ENCODE measurements at regions not wholly inside any gene's neighbourhood (a gene's known extent, or its start where the extent isn't known, plus 50 kb on each side); places are given as distances from the start of the nearest gene placed in this dataset.
"Not testable (repeated sequence)": the region's sequence is repeated elsewhere in the genome, so short reads cannot be mapped to it uniquely, and the experiment has no call there.

- peak in 1 of 2 donors; percentile 47 for DNase-seq (ENCODE audit: extremely low spot score in 2 of 2)
These were observed 72.7 kb upstream of the RTL6 start for GRCh38 chr22:44570476-44571445.

GRCh38 chr22:44569561-44569991, 71.5 kb upstream of the RTL6 start:
- Histone ChIP-seq H3K27me3 (no peaks in the 10 kb centered on the region), H3K9me3 (no peaks in the 10 kb centered on the region), H3K4me1 (peaks cover 6% of the 10 kb centered on the region), H3K27ac (no peak overlapping the region), H3K36me3 (no peaks in the 10 kb centered on the region), H3K4me3 (no peak overlapping the region)
- intact Hi-C loops (cut with DNase I) = no loop called here
- DNase-seq (ENCODE audit: extremely low spot score in 2 of 2) = peak in 1 of 2 donors; percentile 74
- no peak for TF ChIP-seq CTCF (IDR thresholded peaks at IDR 0.05)
- no peak for TF ChIP-seq POLR2AphosphoS5 (IDR thresholded peaks at IDR 0.05; ENCODE audit: insufficient read depth in 1 of 2, low read depth in 1 of 2)
- TF ChIP-seq POLR2A (IDR thresholded peaks at IDR 0.05) = no peak

More at GRCh38 chr22:44570476-44571445, 72.7 kb upstream of the RTL6 start:
- intact Hi-C loops (cut with DNase I) = no loop called here
- Histone ChIP-seq H3K36me3 (no peaks in the 10 kb centered on the region), H3K27ac (no peak overlapping the region), H3K4me1 (peaks cover 14% of the 10 kb centered on the region), H3K9me3 (no peaks in the 10 kb centered on the region), H3K4me3 (no peak overlapping the region), H3K27me3 (no peaks in the 10 kb centered on the region)
- TF ChIP-seq CTCF (IDR thresholded peaks at IDR 0.05) (no peak), POLR2A (IDR thresholded peaks at IDR 0.05) (no peak), POLR2AphosphoS5 (IDR thresholded peaks at IDR 0.05; ENCODE audit: insufficient read depth in 1 of 2, low read depth in 1 of 2) (no peak)

- intact Hi-C loops (cut with DNase I) = no loop called here
- Histone ChIP-seq H3K27ac (no peak overlapping the region), H3K4me3 (no peak overlapping the region), H3K27me3 (no peaks in the 10 kb centered on the region), H3K36me3 (no peaks in the 10 kb centered on the region), H3K9me3 (no peaks in the 10 kb centered on the region), H3K4me1 (no peaks in the 10 kb centered on the region)
- no peak for DNase-seq (ENCODE audit: extremely low spot score in 2 of 2)
- TF ChIP-seq POLR2A (IDR thresholded peaks at IDR 0.05) = no peak
- peak; percentile 9 to 43 (median 36) for TF ChIP-seq CTCF (IDR thresholded peaks at IDR 0.05)
These were observed 69.9 kb upstream of the RTL6 start for GRCh38 chr22:44567846-44568493.

- H3K9me3 ChIP-seq; H3K36me3 ChIP-seq; H3K4me3 ChIP-seq; intact Hi-C loops (cut with DNase I); H3K4me1 ChIP-seq; H3K27me3 ChIP-seq; H3K27ac ChIP-seq: not testable (repeated sequence)
- DNase-seq (ENCODE audit: extremely low spot score in 2 of 2) = peak in 1 of 2 donors; percentile 70
These were observed 69.4 kb upstream of the RTL6 start for GRCh38 chr22:44567378-44567841.

DNA sequence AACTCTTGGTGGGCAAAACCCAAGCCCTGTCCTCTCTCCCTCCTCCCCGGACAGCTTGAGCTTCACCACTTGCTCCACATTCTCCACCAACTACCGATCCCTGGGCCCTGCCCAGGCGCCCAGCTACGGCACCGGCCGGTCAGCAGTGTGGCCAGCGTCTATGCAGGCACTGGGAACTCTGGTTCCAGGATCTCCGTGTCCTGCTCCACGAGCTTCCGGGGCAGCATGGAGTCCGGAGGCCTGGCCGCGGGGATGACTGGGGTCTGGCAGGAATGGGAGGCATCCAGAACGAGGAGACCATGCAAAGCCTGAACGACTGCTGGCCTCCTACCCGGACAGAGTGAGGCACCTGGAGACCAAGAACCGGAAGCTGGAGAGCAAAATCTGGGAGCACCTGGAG, 68.9 kb upstream of the RTL6 start:
- TF ChIP-seq POLR2A (IDR thresholded peaks at IDR 0.05) (no peak), POLR2AphosphoS5 (IDR thresholded peaks at IDR 0.05; ENCODE audit: insufficient read depth in 1 of 2, low read depth in 1 of 2) (no peak), CTCF (IDR thresholded peaks at IDR 0.05) (no peak)
- intact Hi-C loops (cut with DNase I) = no loop called here
- Histone ChIP-seq H3K36me3 (no peaks in the 10 kb centered on the region), H3K9me3 (no peaks in the 10 kb centered on the region), H3K27ac (no peak overlapping the region), H3K4me1 (no peaks in the 10 kb centered on the region), H3K27me3 (no peaks in the 10 kb centered on the region), H3K4me3 (no peak overlapping the region)
- no peak for DNase-seq (ENCODE audit: extremely low spot score in 2 of 2)

GRCh38 chr22:44562651-44563050, 64.6 kb upstream of the RTL6 start:
- H3K27ac ChIP-seq; H3K4me1 ChIP-seq; H3K4me3 ChIP-seq; intact Hi-C loops (cut with DNase I); H3K36me3 ChIP-seq; DNase-seq (ENCODE audit: extremely low spot score in 2 of 2); H3K9me3 ChIP-seq; H3K27me3 ChIP-seq: not testable (repeated sequence)
